Astrocyte of the spinal cord (primary cell): ENCODE measurements at regions not wholly inside any gene's neighbourhood (a gene's known extent, or its start where the extent isn't known, plus 50 kb on each side); places are given as distances from the start of the nearest gene placed in this dataset.
"Not testable (repeated sequence)": the region's sequence is repeated elsewhere in the genome, so short reads cannot be mapped to it uniquely, and the experiment has no call there.

ENCODE experiments used
- DNase-seq: peaks from one replicate; pipeline ENCODE4 v3.0.0; 2011; ENCODE audit warnings: low read depth, low spot score
- H3K4me3 ChIP-seq: 2 replicates; pipeline ENCODE4 v1.5.1; 2011; ENCODE audit warnings: low read depth, mild to moderate bottlenecking, low read length, moderate library complexity
- in situ Hi-C: cut with HindIII; loops from 2 replicates; pipeline ENCODE4 v1.10.0; 2017; ENCODE audit warnings: low sequenced_read_pairs

GRCh38 chr9:41654349-41654748, 465.2 kb upstream of the ZNG1F start:
- in situ Hi-C loops, H3K4me3 ChIP-seq: not testable (repeated sequence)
- peak; percentile 20 for DNase-seq

- in situ Hi-C loops, H3K4me3 ChIP-seq: not testable (repeated sequence)
- DNase-seq, result peak; percentile 40
These were observed 464.6 kb upstream of the ZNG1F start for GRCh38 chr9:41653560-41654340.

GRCh38 chr9:41652800-41653199, 463.7 kb upstream of the ZNG1F start:
- DNase-seq, H3K4me3 ChIP-seq, in situ Hi-C loops: not testable (repeated sequence)

GRCh38 chr9:41652100-41652713, 463.1 kb upstream of the ZNG1F start:
- H3K4me3 ChIP-seq, in situ Hi-C loops, DNase-seq: not testable (repeated sequence)

- in situ Hi-C loops, DNase-seq: not testable (repeated sequence)
These were observed 461.0 kb upstream of the ZNG1F start for GRCh38 chr9:41650086-41650485.

GRCh38 chr9:41648564-41648963, 459.4 kb upstream of the ZNG1F start:
- in situ Hi-C loops, H3K4me3 ChIP-seq, DNase-seq: not testable (repeated sequence)

More at GRCh38 chr9:41650086-41650485, 461.0 kb upstream of the ZNG1F start:
- H3K4me3 ChIP-seq, result not testable (repeated sequence)

- DNase-seq, in situ Hi-C loops, H3K4me3 ChIP-seq: not testable (repeated sequence)
These were observed 457.1 kb upstream of the ZNG1F start for GRCh38 chr9:41646246-41646645.

- peak overlapping the region; percentile 12 for H3K4me3 ChIP-seq
- DNase-seq, in situ Hi-C loops: not testable (repeated sequence)
These were observed 454.6 kb upstream of the ZNG1F start for GRCh38 chr9:41643571-41644279.

GRCh38 chr9:41633726-41634125, 444.6 kb upstream of the ZNG1F start:
- in situ Hi-C loops, H3K4me3 ChIP-seq: not testable (repeated sequence)

GRCh38 chr9:41623666-41624065, 434.5 kb upstream of the ZNG1F start:
- in situ Hi-C loops, DNase-seq: not testable (repeated sequence)

More at GRCh38 chr9:41633726-41634125, 444.6 kb upstream of the ZNG1F start:
- not testable (repeated sequence) for DNase-seq

GRCh38 chr9:41619254-41619653, 430.1 kb upstream of the ZNG1F start:
- H3K4me3 ChIP-seq, DNase-seq, in situ Hi-C loops: not testable (repeated sequence)

More at GRCh38 chr9:41623666-41624065, 434.5 kb upstream of the ZNG1F start:
- H3K4me3 ChIP-seq, result not testable (repeated sequence)

- in situ Hi-C loops, DNase-seq, H3K4me3 ChIP-seq: not testable (repeated sequence)
These were observed 417.9 kb upstream of the ZNG1F start for GRCh38 chr9:41606961-41607547.

- in situ Hi-C loops, H3K4me3 ChIP-seq: not testable (repeated sequence)
- peak; percentile 13 for DNase-seq
These were observed 376.5 kb upstream of the ZNG1F start for GRCh38 chr9:41565572-41565971.
